Activated CD4-positive, alpha-beta T cell treated with anti-CD3 and anti-CD28 coated beads for 36 hours (primary cell): ENCODE measurements at regions not wholly inside any gene's neighbourhood (a gene's known extent, or its start where the extent isn't known, plus 50 kb on each side); places are given as distances from the start of the nearest gene placed in this dataset.

ENCODE experiments used
- ATAC-seq: fragments of 200-7000 bp; cut with Tn5 transposase; one replicate; pipeline ENCODE4 v1.10.0; 2021; ENCODE audit warnings: mild to moderate bottlenecking, moderate library complexity
- CTCF ChIA-PET: fragments of 350-600 bp; sonication (Branson Sonifier 250); formaldehyde crosslinking; loops from one replicate; lab custom pipeline; 2021; ENCODE audit warnings: antibody characterized with exemption; lab: Charles Lee
- POLR2A ChIA-PET: fragments of 350-600 bp; sonication (Branson Sonifier 250); formaldehyde crosslinking; loops from one replicate; lab custom pipeline; 2021; ENCODE audit warnings: antibody characterized with exemption, inconsistent platforms; lab: Charles Lee
- DNase-seq: peaks from one replicate; pipeline ENCODE4 v3.0.0-alpha.2; 2020
- H3K27ac Mint-ChIP-seq: one replicate; pipeline ENCODE4 v1.8.0; 2021; ENCODE audit warnings: mixed read lengths
- H3K27me3 Mint-ChIP-seq: one replicate; pipeline ENCODE4 v1.8.0; 2021; ENCODE audit warnings: mixed read lengths
- H3K36me3 Mint-ChIP-seq: one replicate; pipeline ENCODE4 v1.8.0; 2021; ENCODE audit warnings: low read depth, mixed read lengths
- H3K4me1 Mint-ChIP-seq: one replicate; pipeline ENCODE4 v1.8.0; 2021; ENCODE audit warnings: mixed read lengths
- H3K4me3 Mint-ChIP-seq: one replicate; pipeline ENCODE4 v1.8.0; 2021; ENCODE audit warnings: mild to moderate bottlenecking, moderate library complexity, mixed read lengths
- H3K9me3 Mint-ChIP-seq: one replicate; pipeline ENCODE4 v1.8.0; 2021; ENCODE audit warnings: low read depth, mixed read lengths
- intact Hi-C, 2 experiments: fragments of 100-400 bp; cut with DNase I in 1 of 2; cut with micrococcal nuclease in 1 of 2; formaldehyde crosslinking; loops; one replicate each; pipeline versions ENCODE4 v1.14.2 to v1.15.1; 2022 to 2024; cut with DNase I, micrococcal nuclease

- ATAC-seq = no peak
- H3K36me3 Mint-ChIP-seq = no peaks in the 10 kb centered on the region
- no peaks in the 10 kb centered on the region for H3K4me1 Mint-ChIP-seq
- no peak overlapping the region for H3K4me3 Mint-ChIP-seq
- H3K27ac Mint-ChIP-seq = no peak overlapping the region
- H3K27me3 Mint-ChIP-seq = no peaks in the 10 kb centered on the region
- ChIA-PET POLR2A (no interaction called here), CTCF (no interaction called here)
- intact Hi-C loops = no loop called here
- no peak for DNase-seq
- H3K9me3 Mint-ChIP-seq = peaks cover 1% of the 10 kb centered on the region
Measured at GRCh38 chr6:104356197-104356596, 503.5 kb downstream of the HACE1 start.

GRCh38 chr6:104349191-104349590 lies 510.5 kb downstream of the HACE1 start:
- H3K27me3 Mint-ChIP-seq = no peaks in the 10 kb centered on the region
- no peak for ATAC-seq
- no peaks in the 10 kb centered on the region for H3K36me3 Mint-ChIP-seq
- ChIA-PET POLR2A (no interaction called here), CTCF (no interaction called here)
- intact Hi-C loops = no loop called here
- H3K27ac Mint-ChIP-seq = no peak overlapping the region
- H3K9me3 Mint-ChIP-seq = peaks cover 5% of the 10 kb centered on the region
- no peak overlapping the region for H3K4me3 Mint-ChIP-seq
- H3K4me1 Mint-ChIP-seq = no peaks in the 10 kb centered on the region
- DNase-seq = no peak

GRCh38 chr6:104344223-104344622 lies 515.5 kb downstream of the HACE1 start:
- Mint-ChIP-seq H3K27ac (no peak overlapping the region), H3K36me3 (no peaks in the 10 kb centered on the region), H3K27me3 (no peaks in the 10 kb centered on the region), H3K4me3 (no peak overlapping the region), H3K9me3 (peaks cover 8% of the 10 kb centered on the region), H3K4me1 (no peaks in the 10 kb centered on the region)
- DNase-seq (no peak), ATAC-seq (no peak)
- intact Hi-C loops = no loop called here
- CTCF ChIA-PET = no interaction called here
- POLR2A ChIA-PET = no interaction called here

- no peaks in the 10 kb centered on the region for H3K9me3 Mint-ChIP-seq
- CTCF ChIA-PET = no interaction called here
- POLR2A ChIA-PET = no interaction called here
- H3K27me3 Mint-ChIP-seq = peaks cover 2% of the 10 kb centered on the region
- no peaks in the 10 kb centered on the region for H3K36me3 Mint-ChIP-seq
- no peaks in the 10 kb centered on the region for H3K4me1 Mint-ChIP-seq
- ATAC-seq (no peak), DNase-seq (no peak)
- H3K27ac Mint-ChIP-seq = no peak overlapping the region
- intact Hi-C loops = no loop called here
- no peak overlapping the region for H3K4me3 Mint-ChIP-seq
Measured at GRCh38 chr6:104332364-104332763, 527.4 kb downstream of the HACE1 start.

DNA sequence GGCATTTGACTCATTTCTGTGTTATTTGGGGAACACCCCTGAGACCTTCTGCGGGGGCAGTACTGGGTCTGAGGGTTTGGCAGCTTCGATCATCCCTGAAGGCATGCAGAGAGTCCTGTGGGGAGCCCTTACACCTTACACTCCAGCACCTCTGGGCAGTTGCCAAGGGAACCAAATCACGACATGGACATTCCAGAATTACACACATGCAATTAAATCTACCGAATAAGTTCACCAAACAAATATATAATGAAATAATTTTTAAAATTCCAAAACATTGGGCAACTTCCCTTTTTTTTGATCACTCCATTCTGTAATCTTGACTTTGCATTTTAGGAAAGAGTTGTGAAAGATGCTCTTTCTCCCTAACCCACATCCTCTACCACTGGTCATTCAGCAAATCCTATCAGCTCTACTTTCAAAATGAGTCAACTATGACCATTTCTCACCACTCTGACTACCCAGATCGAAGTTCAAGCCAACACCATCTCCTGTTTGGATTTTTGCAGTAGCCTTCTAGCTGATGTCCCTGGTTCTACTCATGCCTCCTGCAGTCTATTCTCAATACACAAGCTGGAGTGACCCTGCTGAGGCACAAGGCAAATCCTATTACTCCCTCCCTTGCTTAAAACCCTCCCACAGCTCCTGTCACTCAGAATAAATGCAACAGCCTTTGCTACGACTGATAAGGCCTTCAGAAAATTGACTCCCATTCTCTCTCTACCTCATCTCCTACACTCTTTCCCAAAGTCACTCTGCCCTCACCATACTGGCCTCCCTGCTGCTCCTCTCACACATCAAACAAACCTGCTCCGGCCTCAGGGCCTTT lies 533.3 kb downstream of the HACE1 start:
- Mint-ChIP-seq H3K27me3 (no peaks in the 10 kb centered on the region), H3K36me3 (no peaks in the 10 kb centered on the region), H3K9me3 (no peaks in the 10 kb centered on the region), H3K4me3 (no peak overlapping the region), H3K27ac (no peak overlapping the region), H3K4me1 (no peaks in the 10 kb centered on the region)
- ATAC-seq (no peak), DNase-seq (no peak)
- intact Hi-C loops = loop anchor here (5.0 to 10.0 kb wide), 2 partner anchors 198 to 201 kb away; no protein-coding TSS in a partner anchor
- POLR2A ChIA-PET = no interaction called here
- CTCF ChIA-PET = interaction anchor here (0.6 to 1.2 kb wide), 2 partner anchors 10 to 42 kb away, joined by 3 to 4 read pairs; no protein-coding TSS in a partner anchor

DNA sequence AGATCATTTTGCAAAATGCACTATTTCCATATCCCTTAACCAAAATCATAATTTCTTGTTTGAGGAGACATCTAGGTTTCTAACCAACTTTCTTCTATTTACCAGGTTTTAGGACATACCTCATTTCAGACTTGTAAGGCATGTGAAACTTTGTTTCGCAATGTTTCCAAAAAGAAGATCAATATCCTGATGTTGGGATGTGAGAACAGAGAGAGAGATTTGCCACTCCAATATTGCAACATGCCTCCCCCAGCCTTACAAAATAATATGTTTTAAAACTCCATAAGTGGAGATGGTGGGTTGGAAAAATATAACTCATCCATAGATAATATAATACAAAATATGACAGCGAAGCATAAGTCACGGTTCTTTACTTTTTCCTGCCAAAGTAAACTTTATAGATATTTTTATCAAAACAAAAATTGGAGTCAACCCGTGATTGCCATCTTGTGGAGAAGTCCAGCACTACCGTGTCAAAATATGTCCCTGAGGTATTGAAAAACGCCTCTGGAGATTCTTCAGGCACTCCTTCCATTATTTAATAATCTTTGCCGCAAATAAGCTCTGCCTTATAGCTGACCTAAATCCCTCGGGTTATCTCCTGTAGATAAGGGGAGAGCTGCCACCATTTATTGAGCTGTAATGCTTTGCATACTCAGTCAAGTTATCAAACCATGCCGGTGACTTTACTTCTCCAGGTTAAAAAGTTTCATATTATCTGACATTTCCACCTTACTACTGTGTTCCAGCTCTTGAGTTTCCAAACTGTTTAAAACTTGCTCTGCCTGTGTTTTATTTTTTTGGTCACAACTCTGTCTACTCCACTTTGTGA lies 534.2 kb downstream of the HACE1 start:
- DNase-seq (peak; percentile 12), ATAC-seq (no peak)
- Mint-ChIP-seq H3K4me1 (no peaks in the 10 kb centered on the region), H3K27me3 (no peaks in the 10 kb centered on the region), H3K4me3 (no peak overlapping the region), H3K27ac (no peak overlapping the region), H3K36me3 (no peaks in the 10 kb centered on the region), H3K9me3 (no peaks in the 10 kb centered on the region)
- ChIA-PET POLR2A (no interaction called here), CTCF (interaction anchor here (1.2 kb wide), 1 partner anchor 9 kb away, joined by 4 read pairs; no protein-coding TSS in a partner anchor)
- intact Hi-C loops = loop anchor here (5.0 to 10.0 kb wide), 2 partner anchors 199 to 202 kb away; no protein-coding TSS in a partner anchor

DNA sequence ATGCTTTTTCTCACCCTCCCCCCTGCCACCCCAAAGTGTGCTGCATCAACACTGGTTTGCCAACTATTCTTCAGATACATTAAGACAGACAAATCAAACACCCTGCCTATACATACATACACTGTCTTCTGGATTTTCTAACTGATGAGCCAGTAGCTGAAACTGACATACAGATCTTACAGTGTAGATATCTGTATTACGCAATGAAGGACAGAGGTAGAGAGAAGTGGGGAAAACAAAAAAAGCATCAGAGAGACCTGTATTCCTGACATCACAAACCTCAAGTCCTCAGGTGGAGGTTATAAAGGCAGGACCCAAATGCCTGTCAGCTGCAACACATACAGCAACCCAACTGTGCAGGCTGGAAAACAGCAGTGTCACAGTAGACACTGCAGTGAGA lies 535.4 kb downstream of the HACE1 start:
- Mint-ChIP-seq H3K4me1 (no peaks in the 10 kb centered on the region), H3K9me3 (no peaks in the 10 kb centered on the region), H3K36me3 (no peaks in the 10 kb centered on the region), H3K27ac (no peak overlapping the region), H3K27me3 (no peaks in the 10 kb centered on the region), H3K4me3 (no peak overlapping the region)
- intact Hi-C loops = loop anchor here in 1 of 2 experiments (10.0 kb wide), 1 partner anchor 200 kb away; no protein-coding TSS in a partner anchor
- DNase-seq (no peak), ATAC-seq (no peak)
- POLR2A ChIA-PET = no interaction called here
- CTCF ChIA-PET = no interaction called here

GRCh38 chr6:104322841-104323240 lies 536.9 kb downstream of the HACE1 start:
- DNase-seq (no peak), ATAC-seq (no peak)
- Mint-ChIP-seq H3K4me3 (no peak overlapping the region), H3K36me3 (no peaks in the 10 kb centered on the region), H3K9me3 (no peaks in the 10 kb centered on the region), H3K27ac (no peak overlapping the region), H3K27me3 (no peaks in the 10 kb centered on the region), H3K4me1 (no peaks in the 10 kb centered on the region)
- CTCF ChIA-PET = no interaction called here
- intact Hi-C loops = loop anchor here in 1 of 2 experiments (10.0 kb wide), 1 partner anchor 202 kb away; no protein-coding TSS in a partner anchor
- POLR2A ChIA-PET = no interaction called here

GRCh38 chr6:104321301-104321700 lies 538.4 kb downstream of the HACE1 start:
- no peaks in the 10 kb centered on the region for H3K9me3 Mint-ChIP-seq
- no peak overlapping the region for H3K27ac Mint-ChIP-seq
- no peaks in the 10 kb centered on the region for H3K27me3 Mint-ChIP-seq
- intact Hi-C loops = loop anchor here in 1 of 2 experiments (10.0 kb wide), 1 partner anchor 204 kb away; no protein-coding TSS in a partner anchor
- H3K4me1 Mint-ChIP-seq = no peaks in the 10 kb centered on the region
- ATAC-seq (no peak), DNase-seq (no peak)
- H3K36me3 Mint-ChIP-seq = no peaks in the 10 kb centered on the region
- CTCF ChIA-PET = no interaction called here
- POLR2A ChIA-PET = no interaction called here
- no peak overlapping the region for H3K4me3 Mint-ChIP-seq

GRCh38 chr6:104320896-104321295 lies 538.8 kb downstream of the HACE1 start:
- H3K36me3 Mint-ChIP-seq = no peaks in the 10 kb centered on the region
- intact Hi-C loops = loop anchor here in 1 of 2 experiments (10.0 kb wide), 1 partner anchor 204 kb away; no protein-coding TSS in a partner anchor

GRCh38 chr6:104312851-104313250 lies 546.9 kb downstream of the HACE1 start:
- DNase-seq (no peak), ATAC-seq (no peak)
- no peak overlapping the region for H3K4me3 Mint-ChIP-seq
- ChIA-PET POLR2A (no interaction called here), CTCF (no interaction called here)
- intact Hi-C loops = no loop called here
- no peak overlapping the region for H3K27ac Mint-ChIP-seq
- H3K27me3 Mint-ChIP-seq = no peaks in the 10 kb centered on the region
- H3K36me3 Mint-ChIP-seq = no peaks in the 10 kb centered on the region
- H3K9me3 Mint-ChIP-seq = no peaks in the 10 kb centered on the region
- no peaks in the 10 kb centered on the region for H3K4me1 Mint-ChIP-seq

More at GRCh38 chr6:104320896-104321295, 538.8 kb downstream of the HACE1 start:
- no peak overlapping the region for H3K4me3 Mint-ChIP-seq
- no peaks in the 10 kb centered on the region for H3K9me3 Mint-ChIP-seq
- no peak overlapping the region for H3K27ac Mint-ChIP-seq
- H3K27me3 Mint-ChIP-seq = no peaks in the 10 kb centered on the region
- no peaks in the 10 kb centered on the region for H3K4me1 Mint-ChIP-seq
- DNase-seq (no peak), ATAC-seq (no peak)
- ChIA-PET POLR2A (no interaction called here), CTCF (no interaction called here)
